HG02588 (cell line): ENCODE measurements at regions not wholly inside any gene's neighbourhood (a gene's known extent, or its start where the extent isn't known, plus 50 kb on each side); places are given as distances from the start of the nearest gene placed in this dataset.

Experiments
- ATAC-seq: cut with Tn5 transposase; IDR thresholded peaks from one replicate; pipeline ENCODE4 v1.9.1; 2021; ENCODE audit warnings: mild to moderate bottlenecking, moderate library complexity; ENCODE audit not compliant: unreplicated experiment

- no peak for ATAC-seq
Observed at GRCh38 chr1:82932207-82932606, 1066.7 kb downstream of the TTLL7 start.

GRCh38 chr1:82931006-82931405 lies 1067.9 kb downstream of the TTLL7 start:
- no peak for ATAC-seq

GRCh38 chr1:82927753-82928152 lies 1071.2 kb downstream of the TTLL7 start:
- no peak for ATAC-seq

GRCh38 chr1:82924666-82925065 lies 1074.3 kb downstream of the TTLL7 start:
- no peak for ATAC-seq

- ATAC-seq, result no peak
Observed at GRCh38 chr1:82923931-82924330, 1075.0 kb downstream of the TTLL7 start.

GRCh38 chr1:82921759-82922158 lies 1077.2 kb downstream of the TTLL7 start:
- no peak for ATAC-seq

GRCh38 chr1:82920418-82921248 lies 1078.3 kb downstream of the TTLL7 start:
- no peak for ATAC-seq

- no peak for ATAC-seq
Observed at GRCh38 chr1:82919837-82920236, 1079.1 kb downstream of the TTLL7 start.

- ATAC-seq, result no peak
Observed at GRCh38 chr1:82907313-82907712, 1091.6 kb downstream of the TTLL7 start.

- ATAC-seq, result no peak
Observed at GRCh38 chr1:82903626-82904025, 1095.3 kb downstream of the TTLL7 start.

GRCh38 chr1:82901561-82901960 lies 1097.4 kb downstream of the TTLL7 start:
- no peak for ATAC-seq

GRCh38 chr1:82901118-82901517 lies 1097.8 kb downstream of the TTLL7 start:
- ATAC-seq, result no peak

GRCh38 chr1:82899017-82899416 lies 1098.3 kb downstream of the ADGRL2 start:
- ATAC-seq, result no peak

- ATAC-seq, result no peak
Observed at GRCh38 chr1:82897549-82897948, 1096.8 kb downstream of the ADGRL2 start.

- ATAC-seq, result no peak
Observed at GRCh38 chr1:82896036-82896435, 1095.3 kb downstream of the ADGRL2 start.

GRCh38 chr1:82894635-82895034 lies 1093.9 kb downstream of the ADGRL2 start:
- no peak for ATAC-seq

GRCh38 chr1:82893712-82894470 lies 1093.2 kb downstream of the ADGRL2 start:
- ATAC-seq, result no peak

- no peak for ATAC-seq
Observed at GRCh38 chr1:82880506-82880905, 1079.8 kb downstream of the ADGRL2 start.

GRCh38 chr1:82879701-82880305 lies 1079.1 kb downstream of the ADGRL2 start:
- no peak for ATAC-seq

GRCh38 chr1:82875170-82875569 lies 1074.4 kb downstream of the ADGRL2 start:
- no peak for ATAC-seq

GRCh38 chr1:82874041-82874440 lies 1073.3 kb downstream of the ADGRL2 start:
- no peak for ATAC-seq

- ATAC-seq, result no peak
Observed at GRCh38 chr1:82870332-82870731, 1069.6 kb downstream of the ADGRL2 start.
